ENCODE measurements at regions not wholly inside any gene's neighbourhood (a gene's known extent, or its start where the extent isn't known, plus 50 kb on each side); places are given as distances from the start of the nearest gene placed in this dataset.

DNA sequence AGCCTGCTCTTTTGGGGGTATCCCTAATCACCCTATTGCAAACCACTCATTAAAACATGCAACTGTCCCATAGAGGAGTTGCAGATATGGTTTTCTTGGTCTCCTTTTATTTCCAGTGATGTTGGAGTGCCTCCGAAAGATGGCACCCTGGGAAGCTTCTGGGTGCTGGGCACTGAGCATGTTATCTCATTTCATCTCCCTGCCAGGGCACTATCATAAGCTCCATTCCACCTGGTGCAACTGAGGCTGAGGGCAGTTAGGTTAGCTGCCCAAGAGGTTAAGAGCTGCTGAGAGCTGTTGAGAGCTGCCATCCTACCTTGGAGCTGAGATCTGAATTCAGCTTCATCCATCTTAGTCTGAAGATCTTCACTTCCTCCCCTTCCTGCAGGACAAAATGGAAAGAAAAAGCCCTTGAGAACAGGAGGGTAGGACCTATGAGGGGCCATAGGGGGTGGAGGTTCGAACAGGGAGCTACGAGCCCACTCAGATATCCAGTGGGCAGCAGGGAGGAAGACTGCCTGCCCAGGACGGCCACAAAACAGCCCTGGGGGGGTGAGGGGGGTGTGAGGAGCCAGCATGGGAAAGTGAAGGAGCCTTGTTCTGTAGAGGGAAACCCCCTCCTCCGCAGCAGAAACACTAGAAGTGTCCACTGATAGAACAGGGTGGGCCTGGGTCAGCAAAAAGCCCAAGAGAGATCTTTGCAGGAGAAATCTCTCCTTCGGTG is 202.5 kb downstream of the ZFP36L2 start:
- TF ChIP-seq, protein P1, sequence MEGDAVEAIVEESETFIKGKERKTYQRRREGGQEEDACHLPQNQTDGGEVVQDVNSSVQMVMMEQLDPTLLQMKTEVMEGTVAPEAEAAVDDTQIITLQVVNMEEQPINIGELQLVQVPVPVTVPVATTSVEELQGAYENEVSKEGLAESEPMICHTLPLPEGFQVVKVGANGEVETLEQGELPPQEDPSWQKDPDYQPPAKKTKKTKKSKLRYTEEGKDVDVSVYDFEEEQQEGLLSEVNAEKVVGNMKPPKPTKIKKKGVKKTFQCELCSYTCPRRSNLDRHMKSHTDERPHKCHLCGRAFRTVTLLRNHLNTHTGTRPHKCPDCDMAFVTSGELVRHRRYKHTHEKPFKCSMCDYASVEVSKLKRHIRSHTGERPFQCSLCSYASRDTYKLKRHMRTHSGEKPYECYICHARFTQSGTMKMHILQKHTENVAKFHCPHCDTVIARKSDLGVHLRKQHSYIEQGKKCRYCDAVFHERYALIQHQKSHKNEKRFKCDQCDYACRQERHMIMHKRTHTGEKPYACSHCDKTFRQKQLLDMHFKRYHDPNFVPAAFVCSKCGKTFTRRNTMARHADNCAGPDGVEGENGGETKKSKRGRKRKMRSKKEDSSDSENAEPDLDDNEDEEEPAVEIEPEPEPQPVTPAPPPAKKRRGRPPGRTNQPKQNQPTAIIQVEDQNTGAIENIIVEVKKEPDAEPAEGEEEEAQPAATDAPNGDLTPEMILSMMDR (IDR thresholded peaks at IDR 0.05): no peak

DNA sequence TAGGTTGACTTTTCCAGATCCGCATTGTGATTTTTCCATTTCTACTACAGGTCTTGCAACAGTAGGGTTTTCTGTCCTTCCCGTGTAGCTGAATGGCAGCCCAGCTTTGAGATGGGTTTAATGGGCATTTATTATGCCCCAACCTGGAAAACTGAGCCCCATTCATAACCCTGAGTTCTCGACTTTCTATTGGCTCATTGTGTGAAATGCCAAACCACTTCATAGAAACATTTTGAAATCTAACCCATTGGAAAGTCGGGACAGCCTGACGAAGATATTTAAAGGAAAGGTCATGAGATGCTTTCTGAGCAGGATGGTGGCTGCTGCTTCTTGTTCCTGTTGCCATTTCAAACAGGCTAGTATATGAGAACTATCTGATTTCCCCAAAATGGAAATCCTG is 203.5 kb downstream of the ZFP36L2 start:
- TF ChIP-seq, protein P1 (IDR thresholded peaks at IDR 0.05): no peak

DNA sequence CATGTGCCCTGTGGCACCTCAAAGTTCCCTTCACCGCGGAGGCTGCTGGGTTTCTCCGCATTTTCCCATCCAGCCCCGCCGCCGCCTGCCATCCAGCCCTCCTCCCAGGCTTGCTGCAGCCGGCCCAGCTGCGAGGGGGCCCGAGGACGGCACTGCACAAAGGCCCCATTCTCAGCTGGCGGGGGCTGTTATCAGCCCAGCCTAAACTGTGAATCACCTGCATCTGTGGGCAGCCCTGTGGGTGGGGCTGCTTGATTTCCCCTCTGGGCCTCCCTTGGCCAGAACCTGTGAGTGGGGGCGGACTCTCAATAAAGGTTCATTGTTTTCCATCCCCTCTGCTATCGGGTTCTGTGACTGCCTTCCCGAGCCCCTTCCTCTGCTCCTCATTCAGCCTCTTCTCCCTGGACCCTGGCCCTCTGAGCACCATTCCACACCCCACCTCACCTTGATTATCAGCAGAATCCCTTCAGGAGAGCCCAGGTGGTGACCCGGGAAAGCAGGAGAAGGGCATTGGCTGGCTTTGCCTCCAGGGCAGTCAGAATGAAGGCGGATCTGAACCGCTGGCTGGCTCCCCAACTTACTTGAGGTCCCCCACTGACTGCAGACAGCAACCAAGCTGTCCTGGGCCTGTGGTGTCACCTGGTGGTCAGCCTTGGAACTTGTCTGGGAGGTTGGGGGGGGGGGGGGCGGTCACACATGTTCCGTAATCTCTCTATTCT is 204.5 kb downstream of the ZFP36L2 start:
- TF ChIP-seq, protein P1 (IDR thresholded peaks at IDR 0.05): no peak

DNA sequence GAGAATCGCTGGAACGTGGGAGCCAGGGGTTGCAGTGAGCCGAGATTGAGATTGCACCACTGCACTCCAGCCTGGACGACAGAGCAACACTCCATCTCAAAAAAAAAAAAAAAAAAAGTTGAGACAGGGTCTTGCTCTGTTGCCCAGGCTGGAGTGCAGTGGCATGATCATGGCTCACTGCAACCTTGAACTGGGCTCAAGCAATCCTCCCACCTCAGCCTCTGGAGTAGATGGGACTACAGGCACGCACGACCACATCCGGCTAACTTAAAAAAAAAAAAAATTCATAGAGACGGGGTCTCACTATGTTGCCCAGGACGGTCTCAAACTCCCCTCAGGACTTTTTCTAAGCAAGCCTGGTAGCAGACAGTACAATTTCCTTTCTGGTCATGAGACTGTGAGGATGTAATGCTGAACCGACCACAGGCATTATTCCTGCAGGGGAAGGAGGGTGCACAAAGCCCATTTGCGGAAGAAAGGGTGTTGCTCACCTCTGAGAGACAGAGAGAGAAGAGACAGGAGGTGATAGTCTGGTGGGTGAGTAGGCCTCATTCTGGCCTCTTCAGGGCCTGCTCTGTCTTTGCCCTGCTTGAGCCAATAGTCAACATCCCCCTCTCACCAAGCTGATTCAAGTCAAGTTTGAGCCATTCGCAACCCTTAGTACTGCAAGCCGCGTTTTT is 205.3 kb downstream of the ZFP36L2 start:
- TF ChIP-seq, protein P1 (IDR thresholded peaks at IDR 0.05): no peak

DNA sequence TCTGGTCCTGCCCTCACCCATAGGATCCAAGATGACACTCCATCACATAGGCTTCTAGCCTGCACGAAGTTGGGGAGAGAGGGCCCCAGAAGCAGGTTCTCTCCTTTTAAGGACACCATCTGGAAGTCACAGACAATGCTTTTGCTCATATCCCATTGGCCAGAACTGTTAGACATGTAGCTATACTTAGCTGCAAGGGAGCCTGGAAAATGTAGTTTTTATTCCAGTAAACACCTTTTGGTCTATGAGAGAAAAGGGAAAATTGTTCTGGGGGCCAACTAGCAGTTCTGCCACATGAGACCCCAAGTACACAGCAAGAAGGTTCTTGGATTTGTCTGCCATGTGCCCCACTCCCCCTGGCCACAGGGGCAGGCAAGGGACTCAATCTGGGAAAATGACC is 206.1 kb downstream of the ZFP36L2 start:
- TF ChIP-seq, protein P1 (IDR thresholded peaks at IDR 0.05): no peak

DNA sequence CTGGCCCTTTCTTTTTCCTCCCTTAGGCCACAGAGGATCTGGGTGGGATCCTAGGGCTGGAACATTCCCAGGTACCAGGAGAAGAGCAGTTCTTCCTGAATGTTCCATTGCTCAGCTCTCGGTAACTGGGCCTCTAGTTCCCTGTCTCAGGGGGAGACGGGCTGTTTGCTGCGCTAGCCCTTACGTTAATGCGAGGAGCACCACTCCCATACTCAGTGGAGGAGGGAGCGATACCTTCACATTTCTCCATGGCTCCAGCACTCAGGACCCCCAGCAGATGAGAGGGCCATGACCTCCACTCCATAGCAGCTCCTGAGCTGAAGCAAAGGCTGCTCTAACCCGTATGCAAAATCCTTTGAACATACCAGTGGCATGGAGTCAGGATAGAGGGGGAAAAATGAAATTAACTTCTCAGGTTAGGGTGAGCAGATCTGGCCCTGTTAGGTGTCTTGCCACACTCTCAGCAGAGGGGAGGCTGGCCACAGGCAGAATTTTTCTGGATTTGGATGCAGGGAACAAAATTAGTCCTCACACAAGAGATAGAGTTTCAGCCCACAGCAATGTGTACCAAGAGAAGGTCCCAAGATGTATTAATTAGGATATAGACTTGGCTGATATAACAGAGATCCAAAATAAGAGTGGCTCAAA is 206.7 kb downstream of the ZFP36L2 start:
- TF ChIP-seq, protein P1 (IDR thresholded peaks at IDR 0.05): no peak

DNA sequence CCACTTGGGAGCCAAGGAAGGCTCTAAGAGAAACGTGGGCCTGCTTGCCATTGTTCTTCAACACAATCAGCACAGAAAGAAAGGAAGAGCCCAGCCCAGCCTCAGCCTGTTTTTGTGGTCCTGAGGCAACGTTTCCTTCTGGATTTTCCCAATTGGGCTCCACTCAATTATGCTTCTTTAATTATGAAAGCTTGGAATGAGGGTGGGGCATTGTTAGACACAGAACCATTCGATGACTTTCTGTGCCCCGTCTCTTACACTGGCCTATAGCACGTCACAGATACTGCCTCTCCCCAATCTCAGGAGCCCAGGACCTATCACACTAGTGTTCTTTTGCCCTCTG is 207.4 kb downstream of the ZFP36L2 start:
- TF ChIP-seq, protein P1 (IDR thresholded peaks at IDR 0.05): no peak

Measured in LNCAP (cell line).